ENCODE measurements at regions not wholly inside any gene's neighbourhood (a gene's known extent, or its start where the extent isn't known, plus 50 kb on each side); places are given as distances from the start of the nearest gene placed in this dataset.
"Not testable (repeated sequence)": the region's sequence is repeated elsewhere in the genome, so short reads cannot be mapped to it uniquely, and the experiment has no call there.

DNA sequence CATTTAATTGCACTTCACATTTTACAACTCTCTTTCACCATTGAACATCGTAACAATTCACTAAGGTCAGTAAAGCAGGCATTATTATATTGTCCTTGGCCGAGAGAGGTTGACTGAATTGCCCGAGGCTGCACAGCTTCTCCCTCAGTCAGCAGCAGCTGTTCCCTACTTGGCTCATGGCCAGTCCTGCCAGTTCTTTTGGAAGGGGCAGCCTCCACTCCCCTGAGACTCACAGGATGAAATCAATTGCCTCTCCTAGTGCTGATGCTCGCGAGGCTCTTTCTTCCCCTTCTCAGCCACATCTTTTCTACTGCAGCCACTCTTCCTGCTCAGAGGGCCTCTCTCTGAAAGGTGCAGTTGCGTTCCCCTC is 79.9 kb upstream of the KCNA1 start:
- in situ Hi-C loops (cut with MboI; ENCODE audit: low pct_unique_long_range_greater_than_20kb, low sequenced_read_pairs, unreplicated experiment): no loop called here
- DNase-seq (ENCODE audit: low spot score): no peak

GRCh38 chr12:4830556-4831210 is 79.0 kb upstream of the KCNA1 start:
- in situ Hi-C loops (cut with MboI; ENCODE audit: low pct_unique_long_range_greater_than_20kb, low sequenced_read_pairs, unreplicated experiment): no loop called here

More for the DNA sequence above, 79.9 kb upstream of the KCNA1 start:
- TF ChIP-seq, protein P1, sequence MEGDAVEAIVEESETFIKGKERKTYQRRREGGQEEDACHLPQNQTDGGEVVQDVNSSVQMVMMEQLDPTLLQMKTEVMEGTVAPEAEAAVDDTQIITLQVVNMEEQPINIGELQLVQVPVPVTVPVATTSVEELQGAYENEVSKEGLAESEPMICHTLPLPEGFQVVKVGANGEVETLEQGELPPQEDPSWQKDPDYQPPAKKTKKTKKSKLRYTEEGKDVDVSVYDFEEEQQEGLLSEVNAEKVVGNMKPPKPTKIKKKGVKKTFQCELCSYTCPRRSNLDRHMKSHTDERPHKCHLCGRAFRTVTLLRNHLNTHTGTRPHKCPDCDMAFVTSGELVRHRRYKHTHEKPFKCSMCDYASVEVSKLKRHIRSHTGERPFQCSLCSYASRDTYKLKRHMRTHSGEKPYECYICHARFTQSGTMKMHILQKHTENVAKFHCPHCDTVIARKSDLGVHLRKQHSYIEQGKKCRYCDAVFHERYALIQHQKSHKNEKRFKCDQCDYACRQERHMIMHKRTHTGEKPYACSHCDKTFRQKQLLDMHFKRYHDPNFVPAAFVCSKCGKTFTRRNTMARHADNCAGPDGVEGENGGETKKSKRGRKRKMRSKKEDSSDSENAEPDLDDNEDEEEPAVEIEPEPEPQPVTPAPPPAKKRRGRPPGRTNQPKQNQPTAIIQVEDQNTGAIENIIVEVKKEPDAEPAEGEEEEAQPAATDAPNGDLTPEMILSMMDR (IDR thresholded peaks at IDR 0.05; ENCODE audit: extremely low read depth, insufficient read depth, missing control alignments): no peak

GRCh38 chr12:4833053-4833452 is 76.7 kb upstream of the KCNA1 start:
- in situ Hi-C loops (cut with MboI; ENCODE audit: low pct_unique_long_range_greater_than_20kb, low sequenced_read_pairs, unreplicated experiment): no loop called here
- DNase-seq (ENCODE audit: low spot score): no peak
- TF ChIP-seq, protein P1 (IDR thresholded peaks at IDR 0.05; ENCODE audit: extremely low read depth, insufficient read depth, missing control alignments): no peak

More at GRCh38 chr12:4830556-4831210, 79.0 kb upstream of the KCNA1 start:
- TF ChIP-seq, protein P1 (IDR thresholded peaks at IDR 0.05; ENCODE audit: extremely low read depth, insufficient read depth, missing control alignments): no peak
- no peak for DNase-seq (ENCODE audit: low spot score)

DNA sequence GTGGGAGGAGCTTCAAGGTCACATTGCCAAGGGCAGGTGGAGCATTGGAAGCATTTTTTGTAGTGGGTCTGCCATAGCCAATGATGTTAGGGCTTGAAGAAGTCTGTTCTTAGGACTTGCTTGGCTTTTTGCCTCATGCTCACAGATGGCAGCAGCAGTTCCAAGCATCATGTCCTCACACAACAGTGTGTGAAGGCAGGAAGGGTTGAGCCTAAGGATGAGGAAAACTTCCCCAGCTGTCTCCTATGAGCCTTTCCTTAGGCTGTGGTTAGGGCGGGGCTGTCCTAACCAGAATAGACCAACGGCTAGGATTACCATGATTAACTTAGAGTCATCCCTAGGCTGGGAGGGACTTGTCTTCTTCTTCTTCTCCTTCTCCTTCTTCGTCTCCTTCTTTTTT is 76.2 kb upstream of the KCNA1 start:
- in situ Hi-C loops (cut with MboI; ENCODE audit: low pct_unique_long_range_greater_than_20kb, low sequenced_read_pairs, unreplicated experiment): no loop called here
- DNase-seq (ENCODE audit: low spot score): no peak
- TF ChIP-seq, protein P1 (IDR thresholded peaks at IDR 0.05; ENCODE audit: extremely low read depth, insufficient read depth, missing control alignments): no peak

DNA sequence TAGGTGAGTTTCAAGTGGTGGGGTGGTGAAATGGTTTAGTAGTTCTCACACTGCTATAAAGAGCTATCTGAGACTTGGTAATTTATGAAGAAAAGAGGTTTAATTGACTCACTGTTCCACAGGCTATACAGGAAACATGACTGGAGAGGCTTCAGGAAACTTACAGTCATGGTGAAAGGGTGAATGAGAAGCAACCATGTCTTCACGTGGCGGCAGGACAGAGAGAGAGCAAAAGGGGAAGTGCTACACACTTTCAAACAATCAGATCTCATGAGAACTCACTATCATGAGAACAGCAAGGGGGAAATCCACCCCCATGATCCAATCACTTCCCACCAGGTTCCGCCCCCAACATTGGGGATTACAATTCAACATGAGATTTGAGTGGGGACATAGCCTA is 67.3 kb upstream of the KCNA1 start:
- in situ Hi-C loops (cut with MboI; ENCODE audit: low pct_unique_long_range_greater_than_20kb, low sequenced_read_pairs, unreplicated experiment); DNase-seq (ENCODE audit: low spot score): not testable (repeated sequence)

GRCh38 chr12:4843907-4844306 is 65.8 kb upstream of the KCNA1 start:
- in situ Hi-C loops (cut with MboI; ENCODE audit: low pct_unique_long_range_greater_than_20kb, low sequenced_read_pairs, unreplicated experiment): no loop called here
- DNase-seq (ENCODE audit: low spot score): no peak
- TF ChIP-seq, protein P1 (IDR thresholded peaks at IDR 0.05; ENCODE audit: extremely low read depth, insufficient read depth, missing control alignments): no peak

GRCh38 chr12:4847713-4848112 is 62.0 kb upstream of the KCNA1 start:
- in situ Hi-C loops (cut with MboI; ENCODE audit: low pct_unique_long_range_greater_than_20kb, low sequenced_read_pairs, unreplicated experiment): no loop called here
- DNase-seq (ENCODE audit: low spot score): no peak

More at GRCh38 chr12:4847713-4848112, 62.0 kb upstream of the KCNA1 start:
- TF ChIP-seq, protein P1 (IDR thresholded peaks at IDR 0.05; ENCODE audit: extremely low read depth, insufficient read depth, missing control alignments): no peak

All from GM13977 (cell line).